ENCODE measurements at regions not wholly inside any gene's neighbourhood (a gene's known extent, or its start where the extent isn't known, plus 50 kb on each side); places are given as distances from the start of the nearest gene placed in this dataset.

DNA sequence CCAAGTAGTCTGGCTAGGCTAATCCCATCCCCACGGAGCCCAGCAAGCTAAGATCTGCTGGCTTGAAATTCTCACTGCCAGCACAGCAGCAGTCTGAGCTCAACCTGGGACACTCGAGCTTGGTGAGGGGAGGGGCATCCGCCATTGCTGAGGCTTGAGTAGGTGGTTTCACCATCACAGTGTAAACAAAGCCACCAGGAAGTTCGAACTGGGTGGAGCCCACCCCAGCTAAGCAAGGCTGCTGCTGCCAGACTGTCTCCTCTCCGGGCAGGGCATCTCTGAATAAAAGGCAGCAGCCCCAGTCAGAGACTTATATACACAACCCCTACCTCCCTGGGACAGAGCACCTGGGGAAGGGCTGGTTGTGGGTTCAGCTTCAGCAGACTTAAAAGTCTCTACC, 639.6 kb downstream of the IQCM start:
- no peak for TF ChIP-seq CTCF (CRISPR knock-in tag; IDR thresholded peaks at IDR 0.05)
- TF ChIP-seq, protein P1, sequence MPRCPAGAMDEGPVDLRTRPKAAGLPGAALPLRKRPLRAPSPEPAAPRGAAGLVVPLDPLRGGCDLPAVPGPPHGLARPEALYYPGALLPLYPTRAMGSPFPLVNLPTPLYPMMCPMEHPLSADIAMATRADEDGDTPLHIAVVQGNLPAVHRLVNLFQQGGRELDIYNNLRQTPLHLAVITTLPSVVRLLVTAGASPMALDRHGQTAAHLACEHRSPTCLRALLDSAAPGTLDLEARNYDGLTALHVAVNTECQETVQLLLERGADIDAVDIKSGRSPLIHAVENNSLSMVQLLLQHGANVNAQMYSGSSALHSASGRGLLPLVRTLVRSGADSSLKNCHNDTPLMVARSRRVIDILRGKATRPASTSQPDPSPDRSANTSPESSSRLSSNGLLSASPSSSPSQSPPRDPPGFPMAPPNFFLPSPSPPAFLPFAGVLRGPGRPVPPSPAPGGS (CRISPR knock-in tag; IDR thresholded peaks at IDR 0.05): no peak
- TF ChIP-seq MTA3 (CRISPR knock-in tag; IDR thresholded peaks at IDR 0.05): no peak

All from HepG2 (cell line).